ENCODE measurements at regions not wholly inside any gene's neighbourhood (a gene's known extent, or its start where the extent isn't known, plus 50 kb on each side); places are given as distances from the start of the nearest gene placed in this dataset.

GRCh38 chr5:125695996-125696655 lies 727.1 kb upstream of the GRAMD2B start:
- TF ChIP-seq CTCF (conservative IDR thresholded peaks at IDR 0.05; ENCODE audit: low read length) (no peak), EZH2phosphoT487 (IDR thresholded peaks at IDR 0.05; ENCODE audit: borderline replicate concordance, low read depth, low read length) (no peak)
